Heart left ventricle (tissue), 16 donors: ENCODE measurements at regions not wholly inside any gene's neighbourhood (a gene's known extent, or its start where the extent isn't known, plus 50 kb on each side); places are given as distances from the start of the nearest gene placed in this dataset.

Experiments
- ATAC-seq, 4 donors: fragments of 200-7000 bp; cut with Tn5 transposase; one replicate each; pipeline ENCODE4 v1.9.1; 2020 to 2022; ENCODE audit warnings: moderate library complexity in 4 of 4, mild to moderate bottlenecking in 3 of 4, moderate number of reproducible peaks in 1 of 4
- DNase-seq, 5 donors: peaks; one replicate each; pipeline ENCODE4 v3.0.0-alpha.2; 2020
- H3K27ac ChIP-seq, 12 donors: fragments of 200-600 bp; sonication (generic) in 4 of 12; one replicate each; pipeline versions ENCODE4 v1.5.0 to v1.8.0; 2016 to 2022; ENCODE audit warnings: mild to moderate bottlenecking in 2 of 12
- H3K27me3 ChIP-seq, 9 donors: fragments of 200-600 bp; sonication (generic) in 2 of 9; one replicate each; pipeline versions ENCODE4 v1.5.1 to v1.8.0; 2016 to 2022; ENCODE audit warnings: mild to moderate bottlenecking in 3 of 9
- H3K36me3 ChIP-seq, 9 donors: fragments of 200-600 bp; sonication (generic) in 2 of 9; one replicate each; pipeline versions ENCODE4 v1.5.0 to v1.8.0; 2018 to 2022; ENCODE audit warnings: mild to moderate bottlenecking in 2 of 9
- H3K4me1 ChIP-seq, 12 donors: fragments of 200-600 bp; sonication (generic) in 4 of 12; one replicate each; pipeline versions ENCODE4 v1.5.0 to v1.8.0; 2016 to 2022; ENCODE audit warnings: mild to moderate bottlenecking in 3 of 12
- H3K4me3 ChIP-seq, 12 donors: fragments of 200-600 bp; sonication (generic) in 4 of 12; one replicate each; pipeline versions ENCODE4 v1.5.0 to v1.8.0; 2017 to 2022; ENCODE audit warnings: mild to moderate bottlenecking in 9 of 12, moderate library complexity in 4 of 12
- H3K9me3 ChIP-seq, 12 donors: fragments of 200-600 bp; sonication (generic) in 4 of 12; one replicate each; pipeline versions ENCODE4 v1.5.0 to v1.8.0; 2016 to 2022; ENCODE audit warnings: mild to moderate bottlenecking in 1 of 12
- CTCF ChIP-seq, 12 donors: fragments of 200-600 bp; sonication (generic) in 4 of 12; IDR thresholded peaks; one replicate each; pipeline versions ENCODE4 v1.5.0 to v1.8.0; 2018 to 2022; ENCODE audit warnings: antibody characterized with exemption in 12 of 12, mild to moderate bottlenecking in 5 of 12
- POLR2A ChIP-seq, 2 donors: fragments of 450-650 bp; IDR thresholded peaks; one replicate each; pipeline ENCODE4 v1.6.1; 2017; ENCODE audit warnings: antibody characterized with exemption in 2 of 2, mild to moderate bottlenecking in 2 of 2, moderate library complexity in 2 of 2
- WGBS, 4 donors: extraction: QIAGEN DNeasy Blood & Tissue Kit in 2 of 4; methylation state at CpG; one replicate each; pipeline versions ENCODE4 v1.1.5 to v1.1.7; 2013 to 2018; 5-methylcytosine and 5-hydroxymethylcytosine counted together
- intact Hi-C, 10 donors: fragments of 100-400 bp; cut with DNase I; formaldehyde crosslinking; loops; one replicate each; pipeline versions ENCODE4 v1.11.1 to v1.14.2; 2022
- donor health status: ischemic (EF 13 %, LVEDD 7.1; RV severe dilation, severe dysfunction).
- donor health status: healthy with polysubstance abuse.
- donor health status: DM: no; HTN: yes; CAD: no.
- donor health status: DM: no; HTN: no; CAD: no.
- donor health status: ischemic (EF 25% LVEDD 6.9; RV normal size, moderate dysfunction).
- donor health status: ischemic (EF 25% LVEDD 5.7; RV mildly dilated, moderate dysfunction).
- donor health status: healthy.
- donor health status: DM: yes; HTN: yes; CAD: no.
- donor health status: ischemic (EF 35%, LVEDD 5.7; RV mildly dilated, moderate dysfunction).
- donor health status: nonischemic (EF 11% LVEDD 7.7; RV severe dilation, severe dysfunction).
- donor health status: DM: yes; HTN: yes; CAD: no.
- donor health status: PGD.
- donor health status: ischemic (EF 29% LVEDD 5.4; RV normal size, mild dysfunction).
- donor health status: nonischemic (EF 23%, LVEDD 6.1; RV moderate dilation, normal function).

GRCh38 chr10:65314253-65314652 is 1611.6 kb upstream of the LRRTM3 start:
- ATAC-seq (no peak), DNase-seq (no peak)
- H3K36me3 ChIP-seq, result no peaks in the 10 kb centered on the region
- H3K4me3 ChIP-seq, result no peak overlapping the region
- no peaks in the 10 kb centered on the region for H3K9me3 ChIP-seq
- no peaks in the 10 kb centered on the region for H3K4me1 ChIP-seq
- intact Hi-C loops, result no loop called here
- WGBS, 4 donors, result 93 to 100% (median 97%) methylated on average over 3 of the region's 3 CpGs
- no peaks in the 10 kb centered on the region for H3K27me3 ChIP-seq
- H3K27ac ChIP-seq, result no peak overlapping the region
- no peak for TF ChIP-seq POLR2A (IDR thresholded peaks at IDR 0.05)
- TF ChIP-seq CTCF (IDR thresholded peaks at IDR 0.05), result no peak

GRCh38 chr10:65319493-65319892 is 1606.3 kb upstream of the LRRTM3 start:
- Histone ChIP-seq H3K36me3 (no peaks in the 10 kb centered on the region), H3K9me3 (no peaks in the 10 kb centered on the region), H3K4me3 (no peak overlapping the region), H3K4me1 (no peaks in the 10 kb centered on the region), H3K27ac (no peak overlapping the region), H3K27me3 (no peaks in the 10 kb centered on the region)
- DNase-seq, result no peak
- TF ChIP-seq POLR2A (IDR thresholded peaks at IDR 0.05) (no peak), CTCF (IDR thresholded peaks at IDR 0.05) (no peak)
- 69 to 75% (median 73%) methylated on average over 5 of the region's 5 CpGs for WGBS, 4 donors
- intact Hi-C loops, result no loop called here
- ATAC-seq, result no peak

- ATAC-seq (no peak), DNase-seq (no peak)
- H3K27ac ChIP-seq, result no peak overlapping the region
- no peaks in the 10 kb centered on the region for H3K9me3 ChIP-seq
- no peak for TF ChIP-seq POLR2A (IDR thresholded peaks at IDR 0.05)
- no peak for TF ChIP-seq CTCF (IDR thresholded peaks at IDR 0.05)
- no peaks in the 10 kb centered on the region for H3K36me3 ChIP-seq
- H3K27me3 ChIP-seq, result no peaks in the 10 kb centered on the region
- H3K4me1 ChIP-seq, result no peaks in the 10 kb centered on the region
- H3K4me3 ChIP-seq, result no peak overlapping the region
- WGBS, 4 donors, result 69 to 80% (median 73%) methylated on average over 3 of the region's 3 CpGs
- intact Hi-C loops, result no loop called here
Measured at GRCh38 chr10:65320236-65321026, 1605.4 kb upstream of the LRRTM3 start.

GRCh38 chr10:65323802-65324201 is 1602.0 kb upstream of the LRRTM3 start:
- Histone ChIP-seq H3K36me3 (no peaks in the 10 kb centered on the region), H3K27ac (no peak overlapping the region), H3K4me3 (no peak overlapping the region), H3K27me3 (no peaks in the 10 kb centered on the region), H3K9me3 (no peaks in the 10 kb centered on the region), H3K4me1 (no peaks in the 10 kb centered on the region)
- ATAC-seq (no peak), DNase-seq (no peak)
- 91 to 95% (median 94%) methylated on average over 6 of the region's 6 CpGs for WGBS, 4 donors
- no peak for TF ChIP-seq POLR2A (IDR thresholded peaks at IDR 0.05)
- TF ChIP-seq CTCF (IDR thresholded peaks at IDR 0.05), result no peak
- intact Hi-C loops, result no loop called here
